Stimulated activated CD8-positive, alpha-beta memory T cell treated with anti-CD3 and anti-CD28 coated beads, Interleukin-4, amount 100 ng/mL, for 4 hours (primary cell): ENCODE measurements at regions not wholly inside any gene's neighbourhood (a gene's known extent, or its start where the extent isn't known, plus 50 kb on each side); places are given as distances from the start of the nearest gene placed in this dataset.
"Not testable (repeated sequence)": the region's sequence is repeated elsewhere in the genome, so short reads cannot be mapped to it uniquely, and the experiment has no call there.

ENCODE experiments used
- DNase-seq, 2 donors: peaks; one replicate each; pipeline ENCODE4 v3.0.0-alpha.2; 2020; ENCODE audit warnings: low read depth in 2 of 2, low spot score in 1 of 2

- DNase-seq, result no peak
These were observed 170.2 kb upstream of the PZP start for GRCh38 chr12:9378430-9378835.

GRCh38 chr12:9372202-9372601, 164.0 kb upstream of the PZP start:
- no peak for DNase-seq

GRCh38 chr12:9367828-9368227, 159.6 kb upstream of the PZP start:
- DNase-seq, result no peak

- no peak for DNase-seq
These were observed 159.0 kb upstream of the PZP start for GRCh38 chr12:9367201-9367600.

GRCh38 chr12:9365296-9365695, 157.1 kb upstream of the PZP start:
- DNase-seq, result no peak

GRCh38 chr12:9364224-9365176, 156.3 kb upstream of the PZP start:
- DNase-seq, result peak in 1 of 2 donors; percentile 6

DNA sequence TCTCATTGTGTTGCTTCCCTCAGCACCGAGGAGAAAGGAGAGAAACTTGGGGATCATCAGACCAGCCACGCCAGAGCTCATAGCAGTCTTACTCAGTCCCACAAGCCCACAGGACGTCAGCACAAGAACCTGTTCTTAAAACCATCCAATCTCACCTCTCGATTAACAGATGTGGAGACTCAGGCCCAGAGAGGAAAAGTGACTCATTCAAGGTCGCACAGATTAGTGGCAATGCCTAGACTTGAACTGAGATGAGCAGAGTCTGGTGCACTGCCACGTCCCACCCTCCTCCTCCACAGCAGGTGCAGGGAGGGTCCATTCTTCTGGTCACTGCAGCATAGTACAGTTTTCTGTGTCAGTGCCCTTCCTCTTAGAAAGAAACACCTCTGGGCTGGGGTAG, 154.9 kb upstream of the PZP start:
- no peak for DNase-seq

DNA sequence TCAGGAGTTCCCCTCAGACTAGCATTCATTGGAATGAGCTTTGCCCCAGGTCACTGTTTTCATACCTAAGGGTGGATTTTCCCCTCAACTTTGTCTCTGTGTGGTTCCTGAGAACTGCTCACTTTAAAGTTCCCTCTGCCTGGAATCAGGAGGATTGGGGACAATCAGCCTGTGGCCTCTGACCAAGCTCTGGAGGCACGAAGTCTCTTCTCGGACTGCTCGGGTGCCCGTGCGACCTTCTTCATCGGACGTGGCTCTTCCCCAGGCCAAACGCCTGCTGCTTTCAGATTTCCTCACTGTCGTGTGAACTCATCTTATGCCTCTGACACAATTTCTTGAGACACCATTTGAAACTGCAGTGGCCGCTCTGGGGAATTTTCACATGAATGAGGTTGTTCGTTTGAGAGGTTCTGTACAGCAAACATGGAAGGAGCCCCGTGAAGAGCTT, 153.7 kb upstream of the PZP start:
- DNase-seq, result no peak

DNA sequence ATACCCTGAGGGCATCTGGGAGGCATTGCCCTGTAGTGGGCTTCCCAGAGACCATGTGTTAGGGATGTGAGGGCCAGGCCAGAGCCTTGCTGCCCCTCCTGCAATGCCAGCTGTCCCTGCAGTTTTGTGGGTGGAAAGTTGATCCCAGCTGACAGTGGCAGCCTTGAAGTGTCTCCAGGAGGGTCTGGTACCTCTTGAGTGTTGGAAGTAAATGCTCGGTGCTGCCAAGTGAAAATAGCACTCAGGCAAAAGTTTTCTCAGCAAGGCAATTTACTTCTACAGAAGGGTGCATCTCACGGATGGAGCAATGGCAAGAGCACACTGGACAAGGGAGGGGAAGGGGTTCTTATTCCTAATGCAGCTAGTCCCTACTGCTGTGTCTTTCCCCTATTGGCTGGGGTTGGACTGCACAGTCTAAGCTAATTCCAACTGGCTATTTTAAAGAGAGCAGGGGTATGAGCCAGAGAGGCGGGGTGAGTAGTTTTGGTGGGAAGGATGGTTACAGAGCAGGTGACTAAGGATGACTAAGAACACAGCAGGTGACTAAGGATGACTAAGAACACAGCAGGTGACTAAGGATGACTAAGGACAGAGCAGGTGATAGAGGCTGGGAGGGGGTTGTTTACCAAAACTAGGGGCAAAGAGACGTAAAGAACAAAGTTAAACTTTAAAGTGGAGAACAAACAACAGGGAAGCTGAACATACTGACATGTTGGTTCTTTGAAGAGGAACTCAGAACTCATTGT, 146.0 kb upstream of the PZP start:
- not testable (repeated sequence) for DNase-seq

- no peak for DNase-seq
These were observed 142.9 kb upstream of the PZP start for GRCh38 chr12:9351136-9351535.

- DNase-seq, result no peak
These were observed 142.0 kb upstream of the PZP start for GRCh38 chr12:9349888-9350885.

GRCh38 chr12:9348906-9349518, 140.8 kb upstream of the PZP start:
- DNase-seq, result no peak

GRCh38 chr12:9347328-9348127, 139.3 kb upstream of the PZP start:
- no peak for DNase-seq

DNA sequence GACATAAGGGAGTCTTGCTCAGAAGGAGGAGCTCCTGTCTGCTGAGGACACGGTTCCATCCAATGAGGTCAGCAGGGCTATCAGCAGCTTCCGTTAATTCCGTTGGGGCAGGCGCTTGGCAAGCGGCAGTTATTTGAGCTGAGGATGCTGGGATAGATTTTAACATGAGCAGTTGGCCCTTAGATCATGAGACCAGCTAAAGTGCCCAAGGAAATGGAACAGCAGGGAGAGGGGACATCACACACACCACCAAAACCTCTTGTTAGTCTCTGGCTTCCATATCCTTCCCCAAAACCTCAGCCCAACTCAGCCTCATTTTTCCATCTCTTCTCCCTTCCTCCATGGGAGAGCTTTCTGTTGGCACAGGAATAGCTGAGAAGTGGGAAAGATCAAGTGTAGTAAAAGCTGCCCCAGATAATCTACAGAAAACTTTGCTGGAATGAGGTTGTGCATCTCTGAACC, 138.7 kb upstream of the PZP start:
- no peak for DNase-seq

GRCh38 chr12:9345171-9345570, 137.0 kb upstream of the PZP start:
- DNase-seq, result no peak

- DNase-seq, result no peak
These were observed 136.3 kb upstream of the PZP start for GRCh38 chr12:9344541-9344940.

DNA sequence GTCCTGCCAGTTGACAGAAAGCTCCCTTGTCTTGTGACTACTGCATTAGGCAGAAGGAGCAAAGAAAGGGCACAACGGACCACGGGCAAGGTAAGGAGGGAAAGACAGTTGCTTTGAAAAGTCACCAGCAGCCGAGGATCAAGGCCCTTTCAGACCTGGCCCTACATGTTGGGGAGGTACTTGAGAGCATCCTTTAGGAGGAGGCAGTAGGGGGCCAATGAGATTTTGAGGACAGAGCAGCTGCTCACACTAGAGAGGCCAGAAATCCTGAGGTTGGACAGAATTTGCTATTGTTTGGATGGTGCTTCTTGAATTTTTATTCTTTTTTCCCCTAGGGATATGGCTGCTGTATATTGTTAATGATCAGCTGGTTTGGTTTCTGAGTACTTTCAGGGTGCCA, 135.5 kb upstream of the PZP start:
- no peak for DNase-seq

- no peak for DNase-seq
These were observed 134.6 kb upstream of the PZP start for GRCh38 chr12:9342614-9343353.

DNA sequence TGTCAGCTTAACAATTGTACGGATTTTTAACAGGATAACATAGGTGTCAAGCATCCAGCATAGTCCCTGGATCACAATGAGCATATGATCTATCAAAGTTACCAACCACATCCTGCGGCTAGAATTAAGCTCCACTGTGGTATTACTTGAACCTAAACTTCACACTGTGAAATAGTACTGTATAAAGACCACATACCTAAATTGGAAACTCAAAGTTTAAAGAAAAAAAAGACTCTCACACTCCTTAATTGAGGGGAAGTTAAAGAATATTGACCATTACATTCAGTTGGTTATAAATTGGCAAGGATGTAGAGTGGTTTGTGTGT, 133.0 kb upstream of the PZP start:
- DNase-seq, result no peak
